ENCODE measurements at regions not wholly inside any gene's neighbourhood (a gene's known extent, or its start where the extent isn't known, plus 50 kb on each side); places are given as distances from the start of the nearest gene placed in this dataset.

DNA sequence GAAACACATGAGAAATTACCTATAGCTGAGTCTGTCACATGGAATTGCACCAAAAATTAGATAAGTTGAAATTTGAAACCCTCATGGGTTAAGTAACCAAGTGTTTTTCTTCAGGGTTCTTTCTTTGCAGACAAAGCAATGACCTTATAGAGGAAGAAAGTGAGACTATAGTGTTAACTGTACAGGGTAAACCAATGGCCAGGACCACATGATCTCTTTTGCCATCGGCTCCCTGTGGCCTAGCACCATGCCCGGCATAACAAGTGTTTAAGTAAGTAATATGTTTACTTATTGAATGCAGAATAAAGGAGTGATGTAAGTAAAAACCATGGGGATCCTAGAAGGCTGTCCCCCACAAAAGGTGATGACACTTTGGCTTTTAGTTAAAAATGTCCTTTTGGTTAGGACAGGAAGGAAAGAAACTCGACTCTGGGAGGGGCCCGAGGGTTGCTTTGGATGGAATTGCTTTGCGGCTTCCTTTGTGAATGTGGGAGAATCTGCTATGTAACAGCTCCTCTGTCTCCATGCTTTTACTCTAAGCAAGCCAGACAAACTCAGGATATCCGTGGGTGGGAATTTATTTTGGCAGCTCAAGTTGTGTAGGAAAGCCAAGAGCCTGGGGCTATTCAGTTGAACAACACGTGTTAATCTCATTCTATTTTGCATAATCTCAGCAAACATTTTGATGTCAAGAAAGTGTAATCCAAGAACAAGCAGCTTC lies 454.7 kb downstream of the INSC start:
- TF ChIP-seq, protein P1, sequence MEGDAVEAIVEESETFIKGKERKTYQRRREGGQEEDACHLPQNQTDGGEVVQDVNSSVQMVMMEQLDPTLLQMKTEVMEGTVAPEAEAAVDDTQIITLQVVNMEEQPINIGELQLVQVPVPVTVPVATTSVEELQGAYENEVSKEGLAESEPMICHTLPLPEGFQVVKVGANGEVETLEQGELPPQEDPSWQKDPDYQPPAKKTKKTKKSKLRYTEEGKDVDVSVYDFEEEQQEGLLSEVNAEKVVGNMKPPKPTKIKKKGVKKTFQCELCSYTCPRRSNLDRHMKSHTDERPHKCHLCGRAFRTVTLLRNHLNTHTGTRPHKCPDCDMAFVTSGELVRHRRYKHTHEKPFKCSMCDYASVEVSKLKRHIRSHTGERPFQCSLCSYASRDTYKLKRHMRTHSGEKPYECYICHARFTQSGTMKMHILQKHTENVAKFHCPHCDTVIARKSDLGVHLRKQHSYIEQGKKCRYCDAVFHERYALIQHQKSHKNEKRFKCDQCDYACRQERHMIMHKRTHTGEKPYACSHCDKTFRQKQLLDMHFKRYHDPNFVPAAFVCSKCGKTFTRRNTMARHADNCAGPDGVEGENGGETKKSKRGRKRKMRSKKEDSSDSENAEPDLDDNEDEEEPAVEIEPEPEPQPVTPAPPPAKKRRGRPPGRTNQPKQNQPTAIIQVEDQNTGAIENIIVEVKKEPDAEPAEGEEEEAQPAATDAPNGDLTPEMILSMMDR (IDR thresholded peaks at IDR 0.05), result no peak
- intact Hi-C loops (cut with DNase I), result no loop called here
- no peak overlapping the region for H3K4me3 ChIP-seq
- H3K4me1 ChIP-seq, result no peaks in the 10 kb centered on the region
- H3K9me3 ChIP-seq, result no peaks in the 10 kb centered on the region
- no peaks in the 10 kb centered on the region for H3K27me3 ChIP-seq (ENCODE audit: low read depth)
- no peak for DNase-seq
- H3K36me3 ChIP-seq, result no peaks in the 10 kb centered on the region
- peak in 1 of 2 donors; percentile 20 for ATAC-seq
- peak overlapping the region; percentile 41 for H3K27ac ChIP-seq

DNA sequence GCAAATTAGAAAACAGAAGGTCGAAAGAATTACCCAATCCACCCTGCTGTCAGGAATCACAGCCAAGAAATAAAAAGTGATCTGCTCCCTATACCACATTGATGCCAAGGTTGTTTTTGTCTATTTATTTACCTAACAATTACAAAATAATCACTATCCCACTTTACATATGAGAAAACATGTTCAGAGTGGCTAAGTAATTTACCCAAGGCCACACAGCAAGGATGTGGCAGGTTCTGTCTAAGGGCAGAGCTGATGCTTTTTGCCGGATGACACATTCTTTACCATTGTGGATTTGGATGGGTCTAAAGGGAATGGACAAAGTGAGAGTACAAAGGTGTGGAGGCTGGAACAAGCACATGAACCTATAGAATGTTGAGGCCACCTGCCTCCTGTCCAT lies 460.7 kb downstream of the INSC start:
- Histone ChIP-seq H3K27me3 (ENCODE audit: low read depth) (no peaks in the 10 kb centered on the region), H3K27ac (no peak overlapping the region), H3K4me1 (no peaks in the 10 kb centered on the region), H3K9me3 (no peaks in the 10 kb centered on the region), H3K4me3 (no peak overlapping the region), H3K36me3 (no peaks in the 10 kb centered on the region)
- intact Hi-C loops (cut with DNase I), result no loop called here
- no peak for ATAC-seq
- TF ChIP-seq, protein P1 (IDR thresholded peaks at IDR 0.05), result no peak
- DNase-seq, result no peak

DNA sequence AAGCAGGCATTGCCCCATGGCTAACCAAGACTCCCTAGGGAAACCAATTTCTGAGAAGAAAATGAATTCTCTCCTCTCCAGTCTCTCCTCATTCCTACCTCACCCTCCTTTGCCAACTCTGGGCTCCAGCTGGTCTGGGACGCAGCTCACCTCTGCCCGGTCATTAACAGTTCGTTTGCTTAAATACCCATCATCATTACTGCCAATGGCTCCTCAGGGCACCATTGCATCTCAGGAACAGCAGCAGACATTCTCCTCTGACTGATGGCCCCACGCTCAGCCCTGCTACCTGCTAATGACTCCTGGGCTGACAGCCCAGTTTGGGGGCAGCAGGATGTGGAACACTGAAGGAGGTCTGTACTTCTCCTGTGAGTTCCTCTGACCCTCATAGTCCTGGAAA lies 462.0 kb downstream of the INSC start:
- Histone ChIP-seq H3K4me3 (no peak overlapping the region), H3K27ac (no peak overlapping the region), H3K9me3 (no peaks in the 10 kb centered on the region), H3K36me3 (no peaks in the 10 kb centered on the region), H3K4me1 (no peaks in the 10 kb centered on the region), H3K27me3 (ENCODE audit: low read depth) (no peaks in the 10 kb centered on the region)
- TF ChIP-seq, protein P1 (IDR thresholded peaks at IDR 0.05), result no peak
- intact Hi-C loops (cut with DNase I), result no loop called here
- DNase-seq (no peak), ATAC-seq (no peak)

DNA sequence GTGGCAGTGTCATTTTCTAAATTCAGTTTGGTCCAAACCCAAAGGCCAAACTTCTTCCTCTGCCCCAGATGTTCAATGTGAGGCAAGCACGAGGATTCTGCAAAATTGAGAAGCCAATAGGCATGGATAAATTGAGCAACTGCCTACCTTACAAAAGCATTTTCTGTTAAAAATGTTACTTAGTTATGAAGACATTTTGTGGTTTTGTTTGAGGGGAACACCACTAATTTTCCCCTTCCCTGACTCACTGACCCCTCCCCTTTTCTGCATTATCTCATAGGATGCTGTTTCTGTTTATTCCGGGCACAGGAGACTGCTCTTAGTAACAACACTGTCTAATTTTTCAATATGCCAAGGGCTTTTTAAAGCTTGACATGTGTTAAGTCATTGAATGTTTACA lies 462.8 kb downstream of the INSC start:
- Histone ChIP-seq H3K4me1 (no peaks in the 10 kb centered on the region), H3K27me3 (ENCODE audit: low read depth) (no peaks in the 10 kb centered on the region), H3K36me3 (no peaks in the 10 kb centered on the region), H3K4me3 (no peak overlapping the region), H3K9me3 (no peaks in the 10 kb centered on the region), H3K27ac (no peak overlapping the region)
- intact Hi-C loops (cut with DNase I), result no loop called here
- no peak for DNase-seq
- TF ChIP-seq, protein P1 (IDR thresholded peaks at IDR 0.05), result no peak
- no peak for ATAC-seq

DNA sequence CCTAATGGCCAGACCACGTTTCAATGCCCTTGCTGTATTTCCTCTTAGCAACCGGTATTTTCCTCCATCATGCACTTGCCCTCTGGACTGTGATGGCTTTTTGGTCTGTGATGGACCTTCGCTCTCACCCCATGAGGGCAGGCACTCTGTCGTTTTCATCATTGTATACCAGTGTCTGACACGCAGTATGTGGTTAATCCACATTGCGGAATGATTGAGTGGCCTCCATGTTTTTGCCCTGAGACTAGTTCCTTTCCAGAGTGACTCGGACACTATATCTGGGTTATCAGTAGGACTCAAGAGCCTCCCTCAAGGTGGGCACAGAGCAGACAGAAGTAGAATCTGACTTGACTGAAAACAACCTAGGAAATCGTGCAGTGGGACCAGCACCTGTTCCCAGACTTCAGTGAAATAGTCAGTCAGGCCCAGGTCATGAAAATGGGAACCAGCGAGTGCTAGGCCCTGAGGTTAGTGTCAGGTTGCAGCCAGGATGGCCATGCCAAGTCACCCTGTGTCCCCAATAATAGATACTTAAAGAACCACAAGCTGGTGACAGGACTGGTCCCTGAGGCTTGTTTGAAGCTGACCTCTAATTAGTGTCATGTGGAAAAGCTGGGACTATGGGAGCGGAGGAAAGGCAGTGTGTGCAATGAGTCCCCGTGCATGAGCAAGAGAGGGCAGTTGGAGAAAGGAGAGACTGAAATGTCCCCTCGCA lies 464.7 kb downstream of the INSC start:
- H3K36me3 ChIP-seq, result no peaks in the 10 kb centered on the region
- H3K4me3 ChIP-seq, result no peak overlapping the region
- intact Hi-C loops (cut with DNase I), result no loop called here
- DNase-seq (no peak), ATAC-seq (no peak)
- TF ChIP-seq, protein P1 (IDR thresholded peaks at IDR 0.05), result no peak
- no peak overlapping the region for H3K27ac ChIP-seq
- H3K4me1 ChIP-seq, result no peaks in the 10 kb centered on the region
- H3K9me3 ChIP-seq, result no peaks in the 10 kb centered on the region
- H3K27me3 ChIP-seq (ENCODE audit: low read depth), result no peaks in the 10 kb centered on the region

Data from lower lobe of right lung (tissue), 2 donors.